Thyroid gland (tissue), 4 donors: ENCODE measurements at regions not wholly inside any gene's neighbourhood (a gene's known extent, or its start where the extent isn't known, plus 50 kb on each side); places are given as distances from the start of the nearest gene placed in this dataset.

Experiments used
- POLR2A ChIP-seq, 2 donors: fragments of 450-650 bp; IDR thresholded peaks; one replicate each; pipeline ENCODE4 v1.6.1; 2017; ENCODE audit warnings: antibody characterized with exemption in 2 of 2, mild to moderate bottlenecking in 2 of 2, moderate library complexity in 1 of 2
- TF ChIP-seq, protein P1 (sequence below), 6 experiments: fragments of 200-600 bp in 3 of 6; fragments of 450-650 bp in 3 of 6; sonication (generic) in 3 of 6; IDR thresholded peaks; one replicate each; pipeline ENCODE4 v1.5.1; 2016 to 2019; ENCODE audit warnings: antibody characterized with exemption in 6 of 6, mild to moderate bottlenecking in 2 of 6, inconsistent platforms in 1 of 6, moderate library complexity in 1 of 6

GRCh38 chr14:44756554-44756953, 205.2 kb downstream of the KLHL28 start:
- TF ChIP-seq, protein P1, sequence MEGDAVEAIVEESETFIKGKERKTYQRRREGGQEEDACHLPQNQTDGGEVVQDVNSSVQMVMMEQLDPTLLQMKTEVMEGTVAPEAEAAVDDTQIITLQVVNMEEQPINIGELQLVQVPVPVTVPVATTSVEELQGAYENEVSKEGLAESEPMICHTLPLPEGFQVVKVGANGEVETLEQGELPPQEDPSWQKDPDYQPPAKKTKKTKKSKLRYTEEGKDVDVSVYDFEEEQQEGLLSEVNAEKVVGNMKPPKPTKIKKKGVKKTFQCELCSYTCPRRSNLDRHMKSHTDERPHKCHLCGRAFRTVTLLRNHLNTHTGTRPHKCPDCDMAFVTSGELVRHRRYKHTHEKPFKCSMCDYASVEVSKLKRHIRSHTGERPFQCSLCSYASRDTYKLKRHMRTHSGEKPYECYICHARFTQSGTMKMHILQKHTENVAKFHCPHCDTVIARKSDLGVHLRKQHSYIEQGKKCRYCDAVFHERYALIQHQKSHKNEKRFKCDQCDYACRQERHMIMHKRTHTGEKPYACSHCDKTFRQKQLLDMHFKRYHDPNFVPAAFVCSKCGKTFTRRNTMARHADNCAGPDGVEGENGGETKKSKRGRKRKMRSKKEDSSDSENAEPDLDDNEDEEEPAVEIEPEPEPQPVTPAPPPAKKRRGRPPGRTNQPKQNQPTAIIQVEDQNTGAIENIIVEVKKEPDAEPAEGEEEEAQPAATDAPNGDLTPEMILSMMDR (IDR thresholded peaks at IDR 0.05): no peak
- no peak for TF ChIP-seq POLR2A (IDR thresholded peaks at IDR 0.05)
